PC-3 (cell line): ENCODE measurements at regions not wholly inside any gene's neighbourhood (a gene's known extent, or its start where the extent isn't known, plus 50 kb on each side); places are given as distances from the start of the nearest gene placed in this dataset.

Source experiments
- EZH2 ChIP-seq: fragments of 300-600 bp; sonication (generic); IDR thresholded peaks from one replicate; pipeline ENCODE4 v1.6.1; 2017; ENCODE audit warnings: antibody characterized with exemption, mild to moderate bottlenecking, low read length; ENCODE audit not compliant: unreplicated experiment
- TF ChIP-seq, protein P1 (sequence below): fragments of 300-600 bp; sonication (generic); conservative IDR thresholded peaks from 2 replicates; pipeline ENCODE4 v1.5.1; 2017; ENCODE audit warnings: antibody characterized with exemption, low read depth, mild to moderate bottlenecking, low read length

DNA sequence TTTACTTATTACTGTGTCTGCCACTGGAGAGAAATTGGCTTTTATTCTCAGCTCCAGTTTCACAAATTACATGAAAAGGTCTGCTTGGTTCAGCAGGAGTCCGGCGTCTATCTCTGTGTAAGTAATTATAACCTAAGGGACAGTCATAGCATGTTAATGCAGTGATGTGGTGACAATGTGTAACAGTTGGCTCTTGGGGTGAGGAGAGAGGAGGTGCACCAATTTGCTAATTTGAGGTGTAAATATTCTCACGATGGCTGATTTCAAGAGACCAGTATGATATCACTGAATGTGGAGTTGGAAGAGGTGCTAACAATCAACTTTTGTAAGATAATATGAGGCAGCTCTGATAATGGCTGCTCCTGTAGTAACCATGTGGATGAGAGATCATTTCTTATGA is 86.1 kb downstream of the CTH start:
- TF ChIP-seq, protein P1, sequence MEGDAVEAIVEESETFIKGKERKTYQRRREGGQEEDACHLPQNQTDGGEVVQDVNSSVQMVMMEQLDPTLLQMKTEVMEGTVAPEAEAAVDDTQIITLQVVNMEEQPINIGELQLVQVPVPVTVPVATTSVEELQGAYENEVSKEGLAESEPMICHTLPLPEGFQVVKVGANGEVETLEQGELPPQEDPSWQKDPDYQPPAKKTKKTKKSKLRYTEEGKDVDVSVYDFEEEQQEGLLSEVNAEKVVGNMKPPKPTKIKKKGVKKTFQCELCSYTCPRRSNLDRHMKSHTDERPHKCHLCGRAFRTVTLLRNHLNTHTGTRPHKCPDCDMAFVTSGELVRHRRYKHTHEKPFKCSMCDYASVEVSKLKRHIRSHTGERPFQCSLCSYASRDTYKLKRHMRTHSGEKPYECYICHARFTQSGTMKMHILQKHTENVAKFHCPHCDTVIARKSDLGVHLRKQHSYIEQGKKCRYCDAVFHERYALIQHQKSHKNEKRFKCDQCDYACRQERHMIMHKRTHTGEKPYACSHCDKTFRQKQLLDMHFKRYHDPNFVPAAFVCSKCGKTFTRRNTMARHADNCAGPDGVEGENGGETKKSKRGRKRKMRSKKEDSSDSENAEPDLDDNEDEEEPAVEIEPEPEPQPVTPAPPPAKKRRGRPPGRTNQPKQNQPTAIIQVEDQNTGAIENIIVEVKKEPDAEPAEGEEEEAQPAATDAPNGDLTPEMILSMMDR = no peak
- no peak for TF ChIP-seq EZH2
